Esophagus squamous epithelium (tissue), 4 donors: ENCODE measurements at regions not wholly inside any gene's neighbourhood (a gene's known extent, or its start where the extent isn't known, plus 50 kb on each side); places are given as distances from the start of the nearest gene placed in this dataset.

Experiments
- POLR2A ChIP-seq, 4 donors: fragments of 450-650 bp; IDR thresholded peaks; one replicate each; pipeline ENCODE4 v1.6.1; 2017; ENCODE audit warnings: antibody characterized with exemption in 4 of 4, mild to moderate bottlenecking in 4 of 4, moderate library complexity in 3 of 4
- TF ChIP-seq, protein P1 (sequence below), 6 experiments: fragments of 450-650 bp in 4 of 6; fragments of 200-600 bp in 2 of 6; sonication (generic) in 2 of 6; IDR thresholded peaks; one replicate each; pipeline ENCODE4 v1.5.1; 2016 to 2019; ENCODE audit warnings: antibody characterized with exemption in 6 of 6, mild to moderate bottlenecking in 4 of 6, moderate library complexity in 4 of 6

DNA sequence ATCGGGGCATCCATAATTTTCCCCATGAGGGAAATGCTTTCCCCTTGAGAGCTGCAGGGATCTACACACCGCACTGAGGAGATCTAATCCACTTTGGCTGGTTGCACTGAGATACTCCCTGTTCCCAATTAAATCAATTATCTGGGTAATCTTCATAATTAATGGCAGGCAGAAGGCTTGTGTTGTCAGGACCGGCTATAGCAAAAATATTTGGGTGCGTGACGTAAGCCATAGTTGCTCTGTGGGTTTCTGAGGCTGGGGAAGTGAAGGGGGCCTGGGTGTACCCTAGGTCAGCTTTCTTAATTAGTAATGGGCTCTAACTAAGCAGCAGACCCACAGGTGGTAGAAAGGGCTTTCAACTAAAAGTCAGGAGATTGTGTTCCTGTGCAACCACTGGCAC lies 62.8 kb upstream of the UPP2 start:
- TF ChIP-seq, protein P1, sequence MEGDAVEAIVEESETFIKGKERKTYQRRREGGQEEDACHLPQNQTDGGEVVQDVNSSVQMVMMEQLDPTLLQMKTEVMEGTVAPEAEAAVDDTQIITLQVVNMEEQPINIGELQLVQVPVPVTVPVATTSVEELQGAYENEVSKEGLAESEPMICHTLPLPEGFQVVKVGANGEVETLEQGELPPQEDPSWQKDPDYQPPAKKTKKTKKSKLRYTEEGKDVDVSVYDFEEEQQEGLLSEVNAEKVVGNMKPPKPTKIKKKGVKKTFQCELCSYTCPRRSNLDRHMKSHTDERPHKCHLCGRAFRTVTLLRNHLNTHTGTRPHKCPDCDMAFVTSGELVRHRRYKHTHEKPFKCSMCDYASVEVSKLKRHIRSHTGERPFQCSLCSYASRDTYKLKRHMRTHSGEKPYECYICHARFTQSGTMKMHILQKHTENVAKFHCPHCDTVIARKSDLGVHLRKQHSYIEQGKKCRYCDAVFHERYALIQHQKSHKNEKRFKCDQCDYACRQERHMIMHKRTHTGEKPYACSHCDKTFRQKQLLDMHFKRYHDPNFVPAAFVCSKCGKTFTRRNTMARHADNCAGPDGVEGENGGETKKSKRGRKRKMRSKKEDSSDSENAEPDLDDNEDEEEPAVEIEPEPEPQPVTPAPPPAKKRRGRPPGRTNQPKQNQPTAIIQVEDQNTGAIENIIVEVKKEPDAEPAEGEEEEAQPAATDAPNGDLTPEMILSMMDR (IDR thresholded peaks at IDR 0.05) = no peak
- no peak for TF ChIP-seq POLR2A (IDR thresholded peaks at IDR 0.05)
